ENCODE measurements at regions not wholly inside any gene's neighbourhood (a gene's known extent, or its start where the extent isn't known, plus 50 kb on each side); places are given as distances from the start of the nearest gene placed in this dataset.
"Not testable (repeated sequence)": the region's sequence is repeated elsewhere in the genome, so short reads cannot be mapped to it uniquely, and the experiment has no call there.

DNA sequence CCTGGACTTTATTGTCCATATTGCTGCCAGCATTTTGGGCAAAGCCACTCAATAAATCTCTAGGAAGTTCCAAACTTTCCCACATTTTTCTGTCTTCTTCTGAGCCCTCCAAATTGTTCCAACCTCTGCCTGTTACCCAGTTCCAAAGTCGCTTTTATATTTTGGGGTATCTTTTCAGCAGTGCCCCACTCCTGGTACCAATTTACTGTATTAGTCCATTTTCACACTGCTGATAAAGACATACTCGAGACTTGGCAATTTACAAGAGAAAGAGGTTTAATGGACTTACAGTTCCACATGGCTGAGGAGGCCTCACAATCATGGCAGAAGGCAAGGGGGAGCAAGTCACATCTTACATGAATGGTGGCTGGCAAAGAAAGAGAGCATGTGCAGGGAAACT is 53.4 kb downstream of the AHSP start:
- not testable (repeated sequence) for DNase-seq

DNA sequence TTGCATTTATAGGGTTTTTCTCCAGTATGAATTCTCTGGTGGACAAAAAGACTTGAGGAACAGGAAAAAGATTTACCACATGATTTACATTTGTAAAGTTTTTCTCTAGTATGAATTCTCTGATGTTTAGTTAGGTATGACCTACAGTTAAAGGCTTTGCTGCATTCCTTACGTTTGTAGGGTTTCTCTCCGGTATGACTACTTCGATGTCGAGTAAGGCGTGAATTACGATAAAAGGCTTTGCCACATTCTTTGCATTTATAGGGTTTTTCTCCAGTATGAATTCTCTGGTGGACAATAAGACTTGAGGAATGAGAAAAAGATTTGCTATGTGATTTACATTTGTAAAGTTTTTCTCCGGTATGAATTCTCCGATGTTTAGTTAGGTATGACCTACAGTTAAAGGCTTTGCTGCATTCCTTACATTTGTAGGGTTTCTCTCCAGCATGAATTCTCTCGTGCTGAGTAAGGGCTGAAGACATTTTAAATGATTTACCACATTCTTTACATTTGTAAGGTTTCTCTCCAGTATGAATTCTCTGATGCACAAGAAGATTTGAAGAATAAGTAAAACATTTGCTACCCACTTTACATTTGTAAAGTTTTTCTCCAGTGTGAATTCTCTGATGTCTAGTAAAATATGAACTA is 74.2 kb downstream of the AHSP start:
- not testable (repeated sequence) for DNase-seq

DNA sequence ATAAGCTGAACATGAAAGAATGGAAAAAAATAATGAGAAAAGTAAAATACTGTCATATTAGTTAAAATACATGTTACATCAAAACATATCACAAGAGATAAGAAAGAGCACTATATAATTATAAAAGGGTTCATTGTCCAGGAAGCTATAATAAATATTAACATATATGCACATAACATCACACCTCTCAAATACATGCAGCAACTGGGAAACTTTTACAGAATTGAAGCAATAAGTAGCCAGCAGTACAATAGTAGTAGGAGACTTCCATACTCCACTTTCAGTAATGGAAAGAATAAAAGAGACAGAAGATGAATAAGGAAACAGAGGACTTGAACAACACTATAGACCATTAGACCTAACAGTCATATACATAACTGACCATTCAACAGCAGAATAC is 90.4 kb downstream of the AHSP start:
- no peak for DNase-seq

DNA sequence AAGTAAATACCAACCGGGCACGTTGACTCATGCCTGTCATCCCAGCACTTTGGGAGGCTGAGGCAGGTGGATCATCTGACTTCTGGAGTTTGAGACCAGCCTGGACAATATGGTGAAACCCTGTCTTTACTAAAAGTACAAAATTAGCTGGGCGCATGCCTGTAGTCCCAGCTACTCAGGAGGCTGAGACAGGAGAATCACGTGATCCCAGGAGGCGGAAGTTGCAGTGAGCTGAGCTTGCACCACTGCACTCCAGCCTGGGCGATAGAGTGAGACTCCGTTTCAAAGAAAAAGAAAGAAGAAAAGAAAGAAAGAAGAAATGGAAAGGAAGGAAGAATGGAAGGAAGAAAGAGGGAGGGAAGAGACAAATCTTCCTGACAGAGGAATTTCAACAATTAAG is 108.7 kb downstream of the AHSP start:
- no peak for DNase-seq

DNA sequence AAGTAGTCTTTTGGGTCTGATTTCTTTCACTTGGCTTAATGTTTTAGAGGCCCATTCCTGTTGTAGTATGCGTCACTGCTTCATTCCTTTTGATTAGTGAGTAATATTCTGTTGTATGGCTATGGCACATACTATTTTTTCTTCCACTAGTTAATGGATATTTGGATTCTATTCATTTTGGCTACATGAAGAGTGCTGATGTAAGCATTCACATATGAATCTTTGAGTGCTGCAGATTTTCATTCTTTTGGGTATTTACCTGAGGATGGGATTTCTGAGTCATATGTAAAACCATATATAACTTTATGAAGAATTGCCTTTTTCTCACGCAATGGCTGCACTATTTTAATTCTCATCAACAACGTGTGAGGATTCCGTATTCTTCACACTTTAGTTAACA is 113.6 kb downstream of the AHSP start:
- no peak for DNase-seq

DNA sequence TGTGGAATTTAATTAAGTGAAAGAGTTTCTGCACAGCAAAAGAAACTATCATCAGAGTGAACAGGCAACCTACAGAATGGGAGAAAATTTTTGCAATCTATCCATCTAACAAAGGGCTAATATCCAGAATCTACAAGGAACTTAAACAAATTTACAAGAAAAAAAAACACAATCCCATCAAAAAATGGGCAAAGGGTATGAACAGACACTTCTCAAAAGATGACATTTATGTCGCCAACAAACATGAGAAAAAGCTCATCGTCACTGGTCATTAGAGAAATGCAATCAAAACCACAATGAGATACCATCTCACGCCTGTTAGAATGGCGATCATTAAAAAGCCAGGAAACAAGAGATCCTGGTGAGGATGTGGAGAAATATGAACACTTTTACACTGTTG is 128.0 kb downstream of the AHSP start:
- DNase-seq: not testable (repeated sequence)

DNA sequence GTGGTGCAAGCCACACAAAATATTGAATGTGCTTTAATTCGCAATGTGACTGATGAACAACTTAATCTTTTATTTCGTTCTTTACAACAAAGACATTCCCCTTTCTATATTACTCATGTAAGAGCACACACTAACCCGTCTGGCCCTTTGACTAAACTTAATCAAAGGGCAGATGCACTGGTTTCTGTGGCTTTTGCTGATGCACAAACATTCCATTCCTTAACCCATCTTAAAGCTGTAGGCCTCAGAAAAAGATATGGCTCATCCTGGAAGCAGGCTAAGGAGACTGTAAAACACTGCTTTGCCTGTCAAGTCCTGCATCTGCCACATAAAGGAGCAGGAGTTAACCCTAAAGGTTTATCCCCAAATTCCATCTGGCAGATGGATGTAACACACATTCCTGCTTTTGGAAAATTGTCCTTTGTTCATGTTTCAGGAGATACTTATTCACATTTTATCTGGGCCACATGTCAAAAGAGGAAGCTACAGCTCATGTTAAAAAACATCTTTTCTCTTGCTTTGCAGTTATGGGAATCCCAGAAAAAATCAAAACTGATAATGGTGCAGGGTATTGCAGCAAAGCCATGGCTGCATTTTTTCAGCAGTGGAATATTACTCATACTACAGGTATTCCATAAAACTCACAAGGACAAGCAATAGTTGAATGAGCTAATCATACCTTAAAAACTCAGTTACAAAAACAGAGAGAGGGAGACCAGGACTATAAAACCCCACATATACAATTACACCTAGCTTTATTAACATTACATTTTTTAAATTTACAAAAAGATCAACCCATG is 137.2 kb downstream of the AHSP start:
- DNase-seq: no peak

DNA sequence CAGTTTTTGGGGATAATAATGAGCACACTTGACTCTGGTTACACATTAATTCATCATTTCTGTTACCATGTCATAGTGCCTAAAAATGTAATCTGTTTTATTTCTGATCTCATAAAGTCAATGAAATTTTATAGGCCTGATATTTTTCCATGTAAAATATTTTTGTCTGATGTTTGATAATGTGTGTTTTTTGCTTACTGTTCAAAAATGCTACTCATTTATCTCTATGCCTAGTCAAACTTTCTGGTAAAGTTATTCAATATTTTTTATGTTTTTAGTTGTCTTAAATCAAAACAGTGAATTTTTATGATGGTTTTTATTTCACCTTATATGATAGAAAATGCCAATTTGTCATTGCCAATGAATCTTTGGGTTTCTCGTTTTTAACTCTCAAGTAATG is 147.0 kb downstream of the AHSP start:
- no peak for DNase-seq

DNA sequence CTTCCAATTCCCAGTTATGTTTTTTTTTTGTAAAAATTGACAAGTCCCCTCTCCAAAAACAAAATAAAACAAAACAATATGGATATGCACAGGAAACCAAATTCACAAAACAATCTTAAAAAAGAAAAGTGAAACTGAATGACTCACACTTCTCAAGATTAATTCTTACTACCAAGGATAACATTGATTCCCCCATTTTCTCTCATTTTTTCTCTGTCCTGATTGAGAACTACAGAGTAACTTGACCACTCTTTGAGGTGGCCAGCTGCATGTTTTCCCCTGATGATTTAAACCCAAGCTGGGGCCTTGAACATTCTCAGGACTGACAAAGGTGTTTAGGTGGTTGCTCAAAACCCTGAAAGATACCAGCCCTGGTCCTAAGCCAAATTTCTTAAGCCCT is 149.0 kb downstream of the AHSP start:
- DNase-seq: no peak

DNA sequence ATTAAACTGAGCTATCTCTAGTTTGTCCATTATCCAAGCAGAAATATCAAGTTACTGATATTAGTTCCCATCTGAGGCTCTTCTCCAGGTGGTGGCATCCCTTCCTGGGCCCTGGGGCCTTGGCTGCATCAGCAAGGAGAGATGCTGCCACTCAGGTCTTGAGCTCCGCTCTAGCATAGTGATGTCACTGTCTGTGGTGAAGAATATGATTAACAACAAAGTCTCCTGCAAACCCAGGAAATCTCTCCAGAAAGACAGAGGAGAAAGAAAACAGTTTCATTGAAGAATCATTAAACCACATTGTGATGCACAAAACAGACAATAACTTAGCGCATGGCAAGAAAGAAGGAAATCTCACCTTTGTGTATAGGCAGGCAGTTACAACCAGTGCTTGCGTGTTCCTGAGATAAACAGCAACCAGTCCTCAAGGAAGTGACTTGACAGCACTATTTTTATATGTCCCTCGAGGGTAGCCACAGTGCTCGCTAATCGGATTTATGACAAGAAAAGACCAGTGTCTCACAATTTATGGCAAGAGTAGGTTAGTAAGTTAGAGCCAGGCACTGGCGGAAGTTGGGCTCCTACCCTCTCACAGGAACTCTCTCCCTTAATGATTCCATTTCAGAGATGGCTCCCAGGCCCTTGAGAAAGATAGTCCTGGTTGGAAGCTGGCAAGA is 151.1 kb downstream of the AHSP start:
- no peak for DNase-seq

DNA sequence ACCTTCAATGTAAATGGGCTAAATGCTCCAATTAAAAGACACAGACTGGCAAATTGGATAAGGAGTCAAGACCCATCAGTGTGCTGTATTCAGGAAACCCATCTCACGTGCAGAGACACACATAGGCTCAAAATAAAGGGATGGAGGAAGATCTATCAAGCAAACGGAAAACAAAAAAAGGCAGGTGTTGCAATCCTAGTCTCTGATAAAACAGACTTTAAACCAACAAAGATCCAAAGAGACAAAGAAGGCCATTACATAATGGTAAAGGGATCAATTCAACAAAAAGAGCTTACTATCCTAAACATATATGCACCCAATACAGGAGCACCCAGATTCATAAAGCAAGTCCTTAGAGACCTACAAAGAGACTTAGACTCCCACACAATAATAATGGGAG is 161.6 kb downstream of the AHSP start:
- not testable (repeated sequence) for DNase-seq

DNA sequence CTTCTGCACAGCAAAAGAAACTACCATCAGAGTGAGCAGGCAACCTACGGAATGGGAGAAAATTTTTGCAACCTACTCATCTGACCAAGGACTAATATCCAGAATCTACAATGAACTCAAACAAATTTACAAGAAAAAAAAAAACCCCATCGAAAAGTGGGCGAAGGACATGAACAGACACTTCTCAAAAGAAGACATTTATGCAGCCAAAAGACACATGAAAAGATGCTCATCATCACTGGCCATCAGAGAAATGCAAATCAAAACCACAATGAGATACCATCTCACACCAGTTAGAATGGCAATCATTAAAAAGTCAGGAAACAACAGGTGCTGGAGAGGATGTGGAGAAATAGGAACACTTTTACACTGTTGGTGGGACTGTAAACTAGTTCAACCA is 164.6 kb downstream of the AHSP start:
- not testable (repeated sequence) for DNase-seq

DNA sequence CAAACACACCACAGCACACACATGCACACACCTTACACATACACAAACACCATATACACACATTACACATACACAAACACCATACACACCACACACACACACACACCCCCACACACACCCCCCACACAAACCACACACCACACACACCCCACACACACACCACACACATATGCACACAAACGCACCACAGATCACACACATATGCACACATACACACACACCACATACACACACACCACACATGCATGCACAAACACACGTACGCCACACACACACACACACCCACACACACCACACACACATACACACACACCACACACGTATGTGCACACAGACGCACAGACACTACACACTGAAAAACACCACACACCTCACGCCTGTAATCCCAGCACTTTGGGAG is 166.0 kb downstream of the AHSP start:
- no peak for DNase-seq

DNA sequence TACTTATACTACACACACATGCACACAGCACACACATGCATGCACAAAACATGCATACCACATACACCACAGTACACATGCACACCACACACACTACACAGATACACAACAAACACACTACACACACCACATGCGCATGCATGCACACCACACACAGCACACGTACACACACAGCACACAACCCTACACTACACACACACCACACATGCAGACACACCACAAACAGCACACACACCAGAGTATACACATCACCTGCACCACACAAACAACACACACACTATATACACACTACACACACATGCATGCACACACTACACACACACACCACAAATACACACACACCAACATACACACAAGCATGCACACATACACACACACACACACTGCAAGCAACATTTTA is 166.8 kb downstream of the AHSP start:
- DNase-seq: no peak

DNA sequence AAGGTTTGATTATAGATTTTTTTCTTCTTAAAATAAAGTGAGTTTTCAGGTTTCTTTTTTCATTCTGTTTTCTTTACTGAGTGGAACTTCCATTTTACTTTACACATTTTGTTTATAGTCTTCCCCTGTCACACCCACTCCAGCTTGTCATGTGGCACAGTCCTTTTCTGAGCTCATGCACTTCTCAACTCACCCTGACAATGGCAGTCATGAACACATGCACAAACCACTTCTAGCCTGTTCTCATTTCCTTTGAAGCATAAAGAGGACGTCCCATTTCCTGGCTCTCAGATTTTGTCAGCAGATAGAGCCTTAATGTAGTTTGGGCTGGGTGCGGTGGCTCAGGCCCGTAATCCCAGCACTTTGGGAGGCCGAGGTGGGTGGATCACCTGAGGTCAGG is 168.0 kb downstream of the AHSP start:
- peak; percentile 55 for DNase-seq

DNA sequence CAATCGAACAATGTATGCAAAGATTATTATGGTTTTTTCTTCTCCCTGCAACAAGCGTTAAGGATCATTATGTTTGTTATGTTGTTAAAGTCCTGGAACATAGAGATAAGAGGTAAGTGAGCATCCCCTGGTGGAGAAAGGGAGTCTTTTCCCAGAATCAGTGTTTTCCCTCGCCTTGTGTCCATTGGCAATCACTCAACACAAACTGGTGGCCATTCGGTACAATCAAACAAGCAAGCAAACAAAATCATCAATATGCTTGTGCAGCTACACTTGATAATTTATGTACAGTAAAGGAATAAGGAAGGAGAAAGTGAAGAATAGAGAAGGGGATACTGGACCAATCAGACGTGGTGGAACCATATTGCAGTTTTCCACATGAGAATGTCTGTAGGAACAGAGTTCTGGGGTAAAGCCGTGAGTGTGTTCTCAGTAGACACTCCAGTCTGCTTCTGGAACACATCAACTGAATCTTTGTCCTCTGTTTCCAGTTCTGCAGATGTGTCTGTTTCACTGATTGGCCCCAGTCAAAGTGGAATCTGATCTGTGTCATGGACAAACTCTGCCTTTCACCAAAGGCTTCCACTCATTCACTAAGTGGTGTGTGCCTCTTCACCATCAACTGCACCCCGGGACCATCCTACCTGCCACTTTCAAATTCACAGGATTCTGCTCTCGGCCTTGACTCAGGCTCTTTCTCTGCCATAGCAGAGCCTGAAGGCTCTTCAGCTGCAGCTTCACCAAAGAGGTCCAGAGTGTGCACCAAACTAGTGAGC is 169.5 kb downstream of the AHSP start:
- peak; percentile 58 for DNase-seq

DNA sequence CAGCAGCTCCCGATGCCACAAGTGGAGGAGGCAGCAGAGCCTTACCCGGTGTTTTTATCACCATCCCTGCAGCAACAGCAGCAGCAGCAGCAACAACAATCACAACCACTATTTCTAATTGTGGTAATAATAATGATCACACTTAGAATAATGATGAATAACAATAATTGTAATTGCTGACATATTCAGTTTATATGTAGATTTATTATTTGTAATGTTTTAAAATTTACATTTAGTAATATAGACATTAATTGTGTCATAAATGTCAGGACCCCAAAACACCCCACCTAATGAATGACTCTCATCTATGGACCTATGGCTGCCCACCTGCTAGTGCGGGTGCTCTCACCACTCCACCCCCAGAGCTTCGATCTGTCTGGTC is 170.0 kb downstream of the AHSP start:
- DNase-seq: no peak

DNA sequence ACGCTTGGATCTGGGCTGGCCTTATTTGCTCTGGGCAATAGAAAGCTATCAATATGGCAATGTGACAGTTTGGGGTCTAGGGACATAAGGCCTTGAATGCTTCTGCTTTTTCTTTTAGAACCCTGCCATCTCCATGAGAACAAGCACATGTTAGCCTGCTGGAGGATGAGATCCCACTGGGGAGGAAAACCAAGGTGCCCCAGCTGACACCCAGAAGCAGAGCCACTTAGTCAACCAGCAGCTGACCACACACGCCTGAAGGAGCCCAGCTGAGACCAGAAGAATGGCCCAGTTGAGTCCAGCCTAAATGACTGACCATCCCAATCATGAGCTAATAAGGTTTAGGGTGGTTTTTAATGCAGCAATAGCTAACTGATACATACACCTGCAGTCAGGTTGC is 171.2 kb downstream of the AHSP start:
- DNase-seq: no peak

DNA sequence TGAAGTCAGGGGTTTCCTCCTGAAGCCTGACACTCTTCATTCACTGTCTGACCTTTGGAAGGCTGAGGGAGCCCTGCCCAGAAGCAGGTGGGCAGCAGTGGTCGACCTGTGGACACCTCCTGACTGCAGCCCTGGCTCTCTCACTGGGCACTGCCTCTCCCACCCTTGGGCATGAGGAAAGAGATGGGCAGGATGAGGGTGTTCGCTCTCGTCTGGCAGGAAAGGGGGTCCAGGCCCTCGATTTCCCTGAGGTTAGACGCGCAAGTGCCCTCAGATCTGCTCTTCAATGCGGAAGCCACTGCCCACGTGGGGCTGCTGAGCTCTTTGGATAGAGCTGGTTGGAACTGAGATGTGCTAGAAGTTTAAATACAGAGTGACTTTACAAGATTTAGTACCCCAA is 171.9 kb downstream of the AHSP start:
- no peak for DNase-seq

DNA sequence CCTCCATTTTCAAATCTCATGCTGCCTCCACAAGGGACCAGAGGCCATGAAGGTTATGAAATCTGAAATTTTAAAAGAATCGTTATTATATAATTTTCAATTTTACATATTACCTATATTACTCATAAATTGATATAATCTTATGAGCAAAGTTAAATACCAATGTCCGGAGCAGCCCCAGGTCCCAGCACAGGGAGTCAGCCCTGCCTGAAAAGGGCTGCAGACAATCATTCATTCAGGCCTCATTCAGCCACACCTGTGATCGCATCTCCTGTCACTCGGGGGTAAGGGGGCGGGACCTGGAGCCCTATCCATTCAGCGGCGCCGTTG is 172.5 kb downstream of the AHSP start:
- DNase-seq: peak; percentile 95

DNA sequence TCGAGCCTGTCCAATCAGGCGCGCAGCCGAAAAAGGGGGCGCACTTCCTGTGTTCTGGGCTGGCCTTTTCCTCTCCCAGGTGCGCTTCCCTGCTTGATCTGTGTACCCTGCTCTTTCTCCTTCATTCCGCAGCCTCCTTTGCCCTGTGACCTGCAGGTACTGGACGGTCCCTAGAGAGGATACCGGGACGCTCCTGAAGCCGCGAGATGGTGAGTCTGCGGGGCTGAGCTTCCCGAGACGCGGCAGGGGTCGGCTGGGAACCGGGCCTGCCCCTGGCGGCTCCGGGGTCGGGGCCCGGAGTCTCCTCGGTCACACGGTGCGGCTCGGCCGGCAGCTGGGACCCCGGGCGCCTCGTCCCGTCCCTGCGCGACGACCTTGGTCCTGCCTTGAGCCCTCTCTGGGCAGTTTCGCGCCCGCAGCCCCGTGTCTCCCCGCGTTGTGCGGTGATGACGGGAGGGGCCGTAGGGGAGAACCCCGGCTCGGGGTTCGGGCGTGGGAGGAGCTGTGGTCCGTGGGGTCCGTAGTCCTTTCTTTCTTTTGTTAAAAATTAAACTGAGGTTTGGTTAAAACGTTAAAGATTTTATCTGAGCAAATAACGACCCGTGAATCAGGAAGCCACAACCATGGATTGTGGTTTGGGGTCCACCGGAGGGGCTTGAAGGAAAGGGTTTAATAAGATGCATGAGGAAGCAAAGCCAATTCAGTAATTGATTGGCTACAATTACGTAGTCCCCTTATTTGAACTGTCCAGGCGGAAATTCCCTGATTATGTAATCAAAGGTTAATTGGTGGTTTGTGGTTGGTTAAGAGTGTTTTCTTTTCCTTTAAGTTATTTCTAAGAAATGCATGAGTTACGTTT is 172.8 kb upstream of the ZNF267 start:
- DNase-seq: no peak

DNA sequence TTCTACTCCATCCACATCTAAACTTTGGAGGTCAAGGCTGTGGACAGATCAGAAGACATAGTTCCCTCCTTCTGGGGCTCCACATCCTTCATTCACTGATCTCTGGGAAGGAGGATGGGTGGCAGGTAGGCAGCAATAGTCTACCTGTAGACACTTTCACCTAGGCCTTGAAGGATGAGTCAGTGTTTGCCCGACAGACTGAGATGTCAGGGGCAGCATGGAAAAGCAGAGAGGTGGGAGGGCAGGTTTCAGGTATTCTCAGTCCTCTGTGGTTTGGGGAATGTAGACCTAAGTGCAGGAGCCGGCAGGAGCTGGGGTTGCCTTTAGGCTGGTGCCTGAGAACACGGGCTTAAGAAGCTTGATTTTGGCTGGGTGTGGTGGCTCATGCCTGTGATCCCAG is 171.9 kb upstream of the ZNF267 start:
- DNase-seq: no peak

DNA sequence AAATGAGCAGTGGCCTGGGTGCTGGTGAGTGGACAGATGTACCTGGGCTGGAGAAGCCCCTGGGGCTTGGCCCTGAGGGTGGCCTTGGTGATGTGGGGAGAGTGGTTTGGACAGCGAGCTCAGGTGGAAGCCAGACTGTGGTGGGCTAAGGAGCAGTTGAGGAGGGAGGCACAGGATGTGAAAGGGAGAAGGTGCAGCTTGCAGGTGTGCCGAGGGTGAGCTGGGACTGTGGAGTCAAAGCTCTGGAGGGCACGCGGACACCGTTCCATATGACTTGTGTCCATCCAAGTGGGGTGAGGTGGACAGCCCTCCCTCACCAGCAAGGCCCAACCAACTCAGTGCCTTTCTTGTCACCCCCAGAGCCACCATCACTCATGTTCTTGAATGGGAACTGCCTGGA is 170.8 kb upstream of the ZNF267 start:
- DNase-seq: no peak

Measured in NCI-H345 (cell line).